ENCODE measurements at regions not wholly inside any gene's neighbourhood (a gene's known extent, or its start where the extent isn't known, plus 50 kb on each side); places are given as distances from the start of the nearest gene placed in this dataset.
"Not testable (repeated sequence)": the region's sequence is repeated elsewhere in the genome, so short reads cannot be mapped to it uniquely, and the experiment has no call there.

DNA sequence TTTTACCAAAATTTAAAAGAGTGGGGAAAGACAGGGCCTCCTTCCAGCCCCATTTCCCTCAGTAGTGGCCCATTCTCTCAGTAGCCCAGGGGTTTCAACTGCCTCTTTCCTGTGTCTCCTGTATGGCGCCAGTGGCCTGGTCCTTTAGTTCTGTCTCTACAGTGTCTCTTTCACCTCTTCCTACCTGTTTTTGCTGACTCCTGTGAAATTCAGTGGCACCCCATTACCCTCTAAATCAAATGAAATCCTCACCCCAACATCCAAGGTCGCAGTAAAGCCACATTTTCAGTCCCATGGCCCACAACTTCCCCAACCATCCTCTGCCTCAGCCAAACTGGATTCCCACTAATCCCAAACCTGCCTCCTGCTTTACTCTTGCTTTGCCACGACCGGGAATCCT lies 200.7 kb downstream of the IPMK start:
- no peak for DNase-seq (ENCODE audit: low spot score)

DNA sequence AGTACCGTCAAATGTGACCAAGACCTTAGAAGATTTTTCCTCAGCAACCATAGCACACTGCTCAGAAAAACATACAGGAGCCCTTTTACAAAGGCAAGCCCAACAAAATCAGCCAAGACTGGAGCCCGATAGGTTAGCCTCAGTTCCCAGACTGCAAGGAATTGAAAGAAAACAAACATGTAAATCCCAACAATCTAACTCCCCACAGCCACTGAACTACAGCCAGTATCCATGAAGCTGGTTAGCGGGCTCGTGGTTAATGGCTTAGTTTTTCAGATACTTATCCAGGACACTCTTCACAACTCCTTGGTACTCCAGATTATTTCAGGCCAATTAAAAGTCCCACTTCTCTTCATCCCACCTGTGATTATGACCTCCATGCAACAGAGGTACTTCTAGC lies 201.6 kb downstream of the IPMK start:
- no peak for DNase-seq (ENCODE audit: low spot score)

GRCh38 chr10:58065529-58065815 lies 202.2 kb downstream of the IPMK start:
- no peak for DNase-seq (ENCODE audit: low spot score)

- peak; percentile 51 for DNase-seq (ENCODE audit: low spot score)
These were observed 202.8 kb downstream of the IPMK start for GRCh38 chr10:58064714-58065528.

GRCh38 chr10:58063861-58064480 lies 203.7 kb downstream of the IPMK start:
- no peak for DNase-seq (ENCODE audit: low spot score)

DNA sequence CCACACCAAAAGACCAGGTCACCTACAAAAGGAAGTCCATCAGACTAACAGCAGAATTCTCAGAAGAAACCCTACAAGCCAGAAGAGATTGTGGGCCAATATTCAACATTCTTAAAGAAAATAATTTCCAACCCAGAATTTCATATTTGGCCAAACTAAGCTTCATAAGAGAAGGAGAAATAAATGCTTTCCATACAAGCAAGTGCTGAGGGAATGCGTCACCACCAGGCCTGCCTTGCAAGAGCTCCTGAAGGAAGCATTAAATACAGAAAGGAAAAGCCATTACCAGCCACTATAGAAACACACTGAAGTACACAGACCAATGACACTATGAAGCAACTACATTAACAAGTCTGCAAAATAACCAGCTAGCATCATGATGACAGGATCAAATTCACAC lies 209.0 kb downstream of the IPMK start:
- DNase-seq (ENCODE audit: low spot score) = not testable (repeated sequence)

DNA sequence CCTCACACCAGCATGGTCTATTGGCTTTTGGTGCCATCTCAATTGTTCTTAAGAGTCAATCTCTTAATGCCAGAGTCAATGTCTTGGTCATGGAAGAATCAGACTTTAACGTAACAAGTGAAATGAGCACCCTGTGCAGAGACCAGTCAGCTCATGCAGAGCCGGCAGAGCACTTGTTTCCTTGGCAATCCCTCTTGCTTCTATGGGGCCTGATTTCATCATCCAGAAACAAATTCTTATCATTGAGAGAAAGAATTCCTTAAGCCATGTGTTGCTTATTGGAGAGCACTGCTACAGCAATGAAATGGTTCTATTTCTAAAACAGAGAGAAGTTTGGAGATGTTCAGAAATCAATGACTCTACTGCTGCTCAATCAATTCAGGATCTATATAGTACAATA lies 212.8 kb downstream of the IPMK start:
- DNase-seq (ENCODE audit: low spot score) = no peak

DNA sequence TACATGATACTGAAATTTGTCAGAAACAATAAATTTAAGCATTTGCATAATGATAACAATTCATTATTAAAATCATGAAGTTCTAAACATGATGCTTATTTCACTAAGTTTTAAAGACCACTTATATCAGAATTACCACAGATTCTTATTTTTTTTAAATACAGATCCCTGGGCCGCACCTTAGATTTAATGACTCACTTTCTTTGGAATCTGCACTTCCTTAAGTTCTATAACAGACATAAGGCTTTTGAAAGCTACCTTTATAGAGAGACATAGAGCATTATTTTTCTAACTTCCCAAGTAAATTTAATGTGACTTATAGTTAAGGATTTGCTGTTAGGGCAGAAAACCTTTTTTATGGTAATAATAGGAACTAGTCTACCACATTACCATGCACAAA lies 214.9 kb downstream of the IPMK start:
- DNase-seq (ENCODE audit: low spot score) = no peak

DNA sequence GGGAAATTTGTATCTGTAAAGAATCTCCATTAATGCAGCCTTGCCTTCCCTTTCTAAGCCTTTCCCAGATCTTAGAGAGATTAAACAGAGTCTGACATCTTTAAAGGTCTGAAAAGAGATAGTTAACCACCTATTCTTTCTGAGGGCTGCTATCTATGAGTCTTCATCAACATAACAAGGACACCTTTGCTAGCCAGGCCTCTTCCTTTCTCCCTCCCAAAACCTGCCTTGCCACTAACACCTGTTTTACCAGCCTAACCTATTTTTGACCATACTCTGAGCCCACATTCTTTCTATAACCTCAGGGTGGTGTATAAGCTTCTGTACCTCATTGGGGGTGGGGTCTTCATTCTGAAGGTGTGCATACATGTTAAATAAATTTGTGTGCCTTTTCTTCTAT lies 217.1 kb downstream of the IPMK start:
- no peak for DNase-seq (ENCODE audit: low spot score)

DNA sequence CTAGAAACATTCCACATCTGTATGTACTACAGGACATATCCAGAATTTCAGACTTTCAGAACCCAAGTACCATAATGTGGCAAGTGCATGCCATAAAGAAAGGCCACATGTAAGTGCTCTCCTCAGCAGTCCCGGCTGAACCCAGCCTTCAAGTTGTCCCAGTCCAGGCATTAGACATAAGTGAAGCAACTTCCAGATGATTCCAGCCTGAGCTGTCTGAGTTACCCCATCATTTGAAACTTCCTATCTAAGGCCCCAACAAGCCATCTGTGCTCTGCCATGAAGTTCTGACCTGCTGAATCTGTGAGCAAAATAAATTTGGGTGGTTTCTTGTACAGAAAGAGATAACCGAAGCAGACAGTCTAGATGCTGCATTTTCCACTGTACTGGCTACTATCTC lies 218.8 kb downstream of the IPMK start:
- no peak for DNase-seq (ENCODE audit: low spot score)

DNA sequence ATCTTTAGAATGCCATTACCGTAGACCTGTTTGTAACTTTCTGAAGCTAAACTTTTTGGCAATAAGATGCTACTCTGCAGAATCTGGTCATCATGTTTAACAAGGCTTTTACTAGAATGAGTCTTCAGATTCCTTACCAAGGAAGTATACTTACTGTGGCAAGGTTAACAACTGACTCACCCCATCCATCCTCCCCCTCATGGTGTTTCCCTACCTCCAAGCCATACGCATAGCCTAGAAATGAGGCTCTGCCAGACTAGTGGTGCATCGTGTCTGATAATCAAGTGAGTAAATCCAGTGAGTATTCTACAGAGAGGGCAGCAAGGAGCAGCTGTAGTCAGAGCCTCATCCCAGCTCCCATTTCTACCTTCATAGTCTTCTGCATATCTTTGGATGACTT lies 223.6 kb downstream of the IPMK start:
- DNase-seq (ENCODE audit: low spot score) = no peak

DNA sequence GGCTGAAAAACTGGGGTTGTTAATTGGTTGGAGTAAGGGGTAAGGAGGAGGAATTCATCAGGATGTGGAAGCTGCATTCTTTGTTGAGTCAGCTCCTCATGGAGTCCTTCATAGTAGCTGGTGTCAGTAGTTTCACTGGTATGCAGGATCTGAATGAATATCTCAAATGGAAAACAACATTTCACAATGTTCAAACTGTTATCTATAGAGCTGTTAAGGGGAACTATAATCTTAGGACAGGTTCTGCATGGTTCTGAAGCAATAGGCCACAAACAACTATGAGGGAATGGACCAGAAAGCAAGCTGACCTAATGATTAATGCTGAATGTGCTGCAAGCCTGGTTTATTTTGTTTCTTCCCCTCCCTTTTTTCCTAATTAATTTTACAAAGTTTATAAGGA lies 225.8 kb downstream of the IPMK start:
- DNase-seq (ENCODE audit: low spot score) = no peak

DNA sequence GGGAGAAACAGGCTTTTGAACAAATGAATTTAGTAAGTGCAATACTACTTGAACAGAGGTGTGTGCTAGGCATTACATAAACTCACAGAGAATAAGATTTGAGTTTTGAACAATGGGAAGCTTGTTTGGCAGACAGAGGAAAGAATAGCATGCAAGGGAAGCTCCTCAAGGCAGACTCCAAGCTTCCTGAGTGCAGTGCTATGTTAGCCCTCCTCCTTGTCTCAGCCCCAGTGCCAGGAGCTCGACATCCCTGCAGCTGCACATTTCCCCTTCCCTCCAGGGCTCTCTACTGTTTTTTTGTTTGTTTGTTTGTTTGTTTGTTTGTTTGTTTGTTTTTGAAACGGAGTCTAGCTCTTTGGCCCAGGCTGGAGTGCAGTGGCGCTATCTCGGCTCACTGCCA lies 237.5 kb downstream of the IPMK start:
- DNase-seq (ENCODE audit: low spot score) = no peak

- DNase-seq (ENCODE audit: low spot score) = no peak
These were observed 238.9 kb downstream of the IPMK start for GRCh38 chr10:58028597-58029366.

DNA sequence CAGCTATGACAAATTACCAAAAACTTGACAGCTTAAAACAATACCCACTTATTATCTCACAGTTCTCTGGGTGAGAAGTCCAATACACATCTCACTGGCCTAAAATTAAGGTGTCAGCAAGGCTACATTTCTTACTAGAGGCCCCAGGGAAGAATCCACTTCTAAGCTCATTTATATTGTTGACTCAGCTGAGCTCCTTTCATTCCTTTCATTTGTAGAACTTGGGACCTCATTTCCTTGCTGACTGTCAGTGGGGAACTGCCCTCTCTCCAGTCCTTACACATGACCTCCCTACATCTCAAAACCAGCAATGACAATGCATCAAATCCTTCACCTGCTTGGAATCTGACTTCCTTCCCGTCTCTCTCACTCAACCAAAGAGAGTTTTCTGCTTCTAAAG lies 240.3 kb downstream of the IPMK start:
- no peak for DNase-seq (ENCODE audit: low spot score)

- no peak for DNase-seq (ENCODE audit: low spot score)
These were observed 241.7 kb downstream of the IPMK start for GRCh38 chr10:58026036-58026435.

DNA sequence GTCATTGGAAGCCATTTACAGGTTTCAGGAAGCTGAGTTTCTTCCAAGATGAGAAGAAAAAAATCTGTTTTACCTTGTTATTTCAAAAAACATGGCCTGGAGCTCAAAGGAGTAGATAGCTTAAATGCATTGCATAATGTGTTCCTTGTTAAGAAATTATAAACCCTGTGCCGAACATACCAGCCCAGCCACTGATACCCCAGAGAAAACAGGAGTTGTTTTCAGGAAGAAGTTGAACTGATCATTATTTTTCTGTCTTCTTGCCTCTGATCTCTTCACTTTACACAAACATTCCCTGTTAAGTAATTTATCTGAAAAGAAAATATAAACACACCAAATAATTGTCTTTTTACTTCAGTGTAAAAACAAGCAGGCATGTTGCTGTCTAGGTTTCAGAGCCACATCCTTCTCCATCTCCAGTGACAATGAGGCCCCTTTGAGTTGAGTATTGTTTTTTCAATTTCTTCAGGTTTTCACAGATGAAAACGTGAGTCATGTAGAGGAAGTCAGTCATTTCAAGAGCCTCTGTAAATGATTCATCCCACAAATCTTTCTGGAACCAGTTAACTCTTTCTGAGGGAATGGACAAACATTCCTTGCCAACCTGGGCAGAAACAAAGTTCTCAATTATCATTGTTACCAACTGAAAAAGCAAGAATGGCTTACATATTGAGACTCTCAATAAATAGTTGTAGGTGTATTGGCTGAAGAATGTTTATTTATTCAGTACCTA lies 244.2 kb downstream of the IPMK start:
- no peak for DNase-seq (ENCODE audit: low spot score)

DNA sequence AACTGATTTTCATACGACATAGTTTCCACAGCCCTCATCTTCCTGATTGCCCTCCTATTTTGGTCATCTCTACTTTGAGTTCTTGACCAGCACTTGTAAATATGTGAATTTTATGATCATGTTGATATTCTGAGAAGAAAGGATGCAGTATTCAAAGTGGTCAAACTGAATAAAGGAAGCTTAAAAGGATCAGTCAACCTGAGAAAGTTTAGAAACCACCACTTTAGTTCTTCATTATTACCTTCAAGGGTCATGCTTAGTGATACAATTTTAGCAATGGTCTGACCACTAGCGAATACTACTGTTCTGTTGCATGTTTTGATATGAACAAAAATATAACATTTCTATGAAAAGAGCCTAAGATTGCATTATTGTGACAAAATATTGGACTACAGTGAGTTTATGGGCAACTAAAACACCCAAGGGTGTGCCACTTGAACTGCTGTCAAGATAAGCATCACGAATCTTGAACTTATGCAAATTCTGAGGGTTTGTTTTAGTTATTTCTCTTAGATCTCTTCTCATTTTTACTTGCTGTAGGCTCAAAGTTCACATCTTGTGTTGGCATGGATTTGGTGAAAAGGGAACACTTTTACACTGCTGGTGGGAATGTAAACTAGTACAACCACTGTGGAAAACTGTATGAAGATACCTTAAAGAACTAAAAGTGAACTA lies 247.7 kb downstream of the IPMK start:
- DNase-seq (ENCODE audit: low spot score) = no peak

- no peak for DNase-seq (ENCODE audit: low spot score)
These were observed 249.9 kb downstream of the IPMK start for GRCh38 chr10:58017719-58018367.

- DNase-seq (ENCODE audit: low spot score) = no peak
These were observed 251.1 kb downstream of the IPMK start for GRCh38 chr10:58016614-58017013.

- DNase-seq (ENCODE audit: low spot score) = no peak
These were observed 253.3 kb downstream of the IPMK start for GRCh38 chr10:58014436-58014835.

DNA sequence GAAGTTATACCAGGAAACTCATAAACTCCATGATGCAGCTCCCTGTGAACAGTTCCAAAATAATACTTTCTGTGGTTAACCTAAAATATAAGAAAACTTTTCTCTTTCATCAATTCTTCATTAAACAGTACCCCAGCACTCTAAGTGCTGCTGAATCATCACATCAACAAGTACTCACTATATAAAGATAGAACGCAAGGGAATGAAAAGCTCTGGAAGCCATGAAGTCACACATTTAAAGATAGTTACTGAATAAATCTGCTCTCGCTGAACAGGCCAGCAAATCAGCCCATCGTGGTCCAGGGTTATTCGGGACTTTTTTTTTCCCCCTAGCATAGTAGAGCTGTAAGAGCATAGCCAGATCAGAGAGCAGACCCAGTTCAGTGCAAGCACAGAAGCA lies 254.3 kb downstream of the IPMK start:
- DNase-seq (ENCODE audit: low spot score) = no peak

All from globus pallidus (tissue), 1 donor.